Middle frontal gyrus (tissue), 1 donor: ENCODE measurements at regions not wholly inside any gene's neighbourhood (a gene's known extent, or its start where the extent isn't known, plus 50 kb on each side); places are given as distances from the start of the nearest gene placed in this dataset.
"Not testable (repeated sequence)": the region's sequence is repeated elsewhere in the genome, so short reads cannot be mapped to it uniquely, and the experiment has no call there.

ENCODE experiments used
- DNase-seq: peaks from one replicate; pipeline ENCODE4 v3.0.0-alpha.2; 2015; ENCODE audit warnings: low spot score; ENCODE audit errors: extremely low spot score

GRCh38 chr9:102398205-102398604 is 596.9 kb upstream of the CYLC2 start:
- no peak for DNase-seq

GRCh38 chr9:102385620-102386019 is 609.5 kb upstream of the CYLC2 start:
- not testable (repeated sequence) for DNase-seq

- DNase-seq: no peak
Measured at GRCh38 chr9:102362470-102363132, 624.2 kb upstream of the GRIN3A start.

- DNase-seq: no peak
Measured at GRCh38 chr9:102360846-102361245, 622.4 kb upstream of the GRIN3A start.

- DNase-seq: no peak
Measured at GRCh38 chr9:102355982-102356381, 617.5 kb upstream of the GRIN3A start.

- DNase-seq: no peak
Measured at GRCh38 chr9:102354041-102354440, 615.6 kb upstream of the GRIN3A start.

- DNase-seq: not testable (repeated sequence)
Measured at GRCh38 chr9:102337471-102337870, 599.0 kb upstream of the GRIN3A start.

GRCh38 chr9:102309379-102309778 is 570.9 kb upstream of the GRIN3A start:
- no peak for DNase-seq

- no peak for DNase-seq
Measured at GRCh38 chr9:102295188-102295587, 556.7 kb upstream of the GRIN3A start.

- DNase-seq: no peak
Measured at GRCh38 chr9:102273952-102274351, 535.5 kb upstream of the GRIN3A start.

- DNase-seq: no peak
Measured at GRCh38 chr9:102253099-102253498, 514.7 kb upstream of the GRIN3A start.

- DNase-seq: no peak
Measured at GRCh38 chr9:102244916-102245315, 506.5 kb upstream of the GRIN3A start.

GRCh38 chr9:102237520-102237919 is 499.1 kb upstream of the GRIN3A start:
- DNase-seq: no peak

- no peak for DNase-seq
Measured at GRCh38 chr9:102237094-102237493, 498.6 kb upstream of the GRIN3A start.

GRCh38 chr9:102227416-102227815 is 489.0 kb upstream of the GRIN3A start:
- not testable (repeated sequence) for DNase-seq

GRCh38 chr9:102225841-102226441 is 487.5 kb upstream of the GRIN3A start:
- no peak for DNase-seq

- not testable (repeated sequence) for DNase-seq
Measured at GRCh38 chr9:102223320-102224136, 485.1 kb upstream of the GRIN3A start.

GRCh38 chr9:102209176-102209575 is 470.7 kb upstream of the GRIN3A start:
- DNase-seq: no peak

GRCh38 chr9:102206432-102206831 is 468.0 kb upstream of the GRIN3A start:
- DNase-seq: no peak

GRCh38 chr9:102205251-102205650 is 466.8 kb upstream of the GRIN3A start:
- no peak for DNase-seq

- no peak for DNase-seq
Measured at GRCh38 chr9:102202126-102202525, 463.7 kb upstream of the GRIN3A start.

- DNase-seq: no peak
Measured at GRCh38 chr9:102185962-102186361, 447.5 kb upstream of the GRIN3A start.
